ENCODE measurements at regions not wholly inside any gene's neighbourhood (a gene's known extent, or its start where the extent isn't known, plus 50 kb on each side); places are given as distances from the start of the nearest gene placed in this dataset.

DNA sequence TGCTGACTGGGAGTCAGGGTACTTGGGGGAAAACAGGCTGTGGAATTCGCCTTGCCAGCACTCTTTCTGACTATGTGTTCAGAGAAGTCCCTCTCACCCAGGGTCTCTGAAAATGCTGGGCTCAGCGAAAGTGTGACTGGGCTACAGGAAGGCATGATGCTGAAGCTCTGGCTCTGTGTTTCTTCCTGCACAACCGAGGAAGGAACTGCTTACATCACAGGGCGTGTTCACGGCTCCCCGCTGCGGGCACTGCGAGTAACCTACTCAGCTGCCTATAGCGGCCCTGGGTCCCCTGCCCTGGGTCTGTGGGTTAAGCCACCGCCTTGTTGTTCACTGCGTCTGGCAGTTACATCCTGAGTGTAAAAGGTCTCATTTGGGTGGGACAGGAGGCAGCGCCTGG is 222.4 kb upstream of the IRX4 start:
- no peak for TF ChIP-seq REST (IDR thresholded peaks at IDR 0.05; ENCODE audit: unreplicated experiment)
- no peak for TF ChIP-seq STAT1 (IDR thresholded peaks at IDR 0.05; ENCODE audit: unreplicated experiment)
- no peak for TF ChIP-seq EZH2phosphoT487 (IDR thresholded peaks at IDR 0.05; ENCODE audit: unreplicated experiment)
- no peak for TF ChIP-seq CTCF (conservative IDR thresholded peaks at IDR 0.05; ENCODE audit: low read depth in 2 of 2)
- TF ChIP-seq EZH2 (IDR thresholded peaks at IDR 0.05; ENCODE audit: low read depth, unreplicated experiment), result no peak
- no peak for TF ChIP-seq CREB1 (CRISPR knock-in tag; IDR thresholded peaks at IDR 0.05; ENCODE audit: low read depth)
- TF ChIP-seq POLR2AphosphoS5 (IDR thresholded peaks at IDR 0.05; ENCODE audit: low read depth), result no peak
- TF ChIP-seq ZNF331 (CRISPR knock-in tag; IDR thresholded peaks at IDR 0.05; ENCODE audit: low read depth), result no peak
- no peak for TF ChIP-seq JUNB (IDR thresholded peaks at IDR 0.05; ENCODE audit: unreplicated experiment)
- TF ChIP-seq, protein P1, sequence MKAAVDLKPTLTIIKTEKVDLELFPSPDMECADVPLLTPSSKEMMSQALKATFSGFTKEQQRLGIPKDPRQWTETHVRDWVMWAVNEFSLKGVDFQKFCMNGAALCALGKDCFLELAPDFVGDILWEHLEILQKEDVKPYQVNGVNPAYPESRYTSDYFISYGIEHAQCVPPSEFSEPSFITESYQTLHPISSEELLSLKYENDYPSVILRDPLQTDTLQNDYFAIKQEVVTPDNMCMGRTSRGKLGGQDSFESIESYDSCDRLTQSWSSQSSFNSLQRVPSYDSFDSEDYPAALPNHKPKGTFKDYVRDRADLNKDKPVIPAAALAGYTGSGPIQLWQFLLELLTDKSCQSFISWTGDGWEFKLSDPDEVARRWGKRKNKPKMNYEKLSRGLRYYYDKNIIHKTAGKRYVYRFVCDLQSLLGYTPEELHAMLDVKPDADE (IDR thresholded peaks at IDR 0.05), result no peak

Measured in GM23338 (cell line).